ENCODE measurements at regions not wholly inside any gene's neighbourhood (a gene's known extent, or its start where the extent isn't known, plus 50 kb on each side); places are given as distances from the start of the nearest gene placed in this dataset.

DNA sequence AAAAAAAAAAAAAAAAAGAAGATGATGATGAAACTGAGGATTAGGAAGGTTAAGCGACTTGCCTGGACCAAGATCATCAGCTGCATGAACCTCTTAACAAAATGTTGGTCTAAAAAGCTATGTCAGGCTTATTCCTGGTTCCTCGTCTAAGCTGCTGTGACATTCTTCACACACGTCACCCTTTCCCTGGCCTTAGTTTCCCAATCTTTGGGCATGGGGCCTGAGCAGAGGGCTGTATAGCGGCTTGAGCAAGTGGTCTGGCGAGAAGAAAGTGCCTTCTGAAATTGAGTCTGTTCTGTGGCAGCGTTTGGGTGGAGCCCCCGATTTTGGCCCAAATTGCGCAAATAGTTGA lies 58.7 kb upstream of the CCND2 start:
- TF ChIP-seq, protein P1, sequence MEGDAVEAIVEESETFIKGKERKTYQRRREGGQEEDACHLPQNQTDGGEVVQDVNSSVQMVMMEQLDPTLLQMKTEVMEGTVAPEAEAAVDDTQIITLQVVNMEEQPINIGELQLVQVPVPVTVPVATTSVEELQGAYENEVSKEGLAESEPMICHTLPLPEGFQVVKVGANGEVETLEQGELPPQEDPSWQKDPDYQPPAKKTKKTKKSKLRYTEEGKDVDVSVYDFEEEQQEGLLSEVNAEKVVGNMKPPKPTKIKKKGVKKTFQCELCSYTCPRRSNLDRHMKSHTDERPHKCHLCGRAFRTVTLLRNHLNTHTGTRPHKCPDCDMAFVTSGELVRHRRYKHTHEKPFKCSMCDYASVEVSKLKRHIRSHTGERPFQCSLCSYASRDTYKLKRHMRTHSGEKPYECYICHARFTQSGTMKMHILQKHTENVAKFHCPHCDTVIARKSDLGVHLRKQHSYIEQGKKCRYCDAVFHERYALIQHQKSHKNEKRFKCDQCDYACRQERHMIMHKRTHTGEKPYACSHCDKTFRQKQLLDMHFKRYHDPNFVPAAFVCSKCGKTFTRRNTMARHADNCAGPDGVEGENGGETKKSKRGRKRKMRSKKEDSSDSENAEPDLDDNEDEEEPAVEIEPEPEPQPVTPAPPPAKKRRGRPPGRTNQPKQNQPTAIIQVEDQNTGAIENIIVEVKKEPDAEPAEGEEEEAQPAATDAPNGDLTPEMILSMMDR (IDR thresholded peaks at IDR 0.05) = no peak
- TF ChIP-seq POLR2A (IDR thresholded peaks at IDR 0.05) = no peak

All from testis (tissue), 2 donors.